NCI-H460 (cell line): ENCODE measurements at regions not wholly inside any gene's neighbourhood (a gene's known extent, or its start where the extent isn't known, plus 50 kb on each side); places are given as distances from the start of the nearest gene placed in this dataset.
"Not testable (repeated sequence)": the region's sequence is repeated elsewhere in the genome, so short reads cannot be mapped to it uniquely, and the experiment has no call there.

Source experiments
- DNase-seq: peaks from one replicate; pipeline ENCODE4 v3.0.0-alpha.2; 2016; ENCODE audit warnings: low read depth; ENCODE audit errors: extremely low read depth

DNA sequence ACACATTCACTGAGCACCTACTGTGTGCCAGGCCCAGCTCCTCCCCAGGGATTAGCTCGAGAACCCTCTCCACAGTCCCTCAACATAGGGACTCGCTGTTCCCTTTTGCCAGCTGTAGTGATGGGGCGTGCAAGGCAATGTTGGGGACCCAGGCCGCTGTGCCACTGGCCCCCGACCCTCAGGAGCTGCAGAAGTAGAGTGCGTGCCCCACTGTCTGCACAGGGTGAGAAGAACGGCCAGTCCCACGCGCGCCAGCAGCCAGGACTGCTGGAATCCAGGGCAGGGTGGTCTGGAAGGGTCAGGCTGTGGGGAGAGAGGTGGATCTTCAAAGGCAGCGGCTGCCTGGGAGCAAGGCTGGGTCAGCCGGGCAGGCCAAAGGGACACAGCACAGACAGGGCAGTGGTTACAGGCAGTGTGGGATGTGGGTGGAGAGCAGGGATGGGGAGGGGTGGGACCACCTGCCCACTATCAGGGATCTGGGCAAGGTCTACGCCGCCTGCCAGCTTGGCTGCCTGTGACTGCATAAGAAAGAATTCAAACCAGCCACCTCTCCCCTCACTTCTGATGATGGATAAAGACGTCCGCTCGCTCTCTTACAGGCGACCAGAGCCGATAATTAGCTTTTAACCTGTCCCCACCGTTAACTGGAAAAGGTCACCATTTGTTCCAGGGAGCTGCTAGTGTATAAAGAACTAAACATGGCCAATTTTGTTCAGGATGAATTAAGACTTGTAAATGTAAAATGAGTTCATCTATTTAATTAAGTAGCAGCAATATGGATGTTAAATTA lies 86.7 kb upstream of the GSE1 start:
- no peak for DNase-seq

DNA sequence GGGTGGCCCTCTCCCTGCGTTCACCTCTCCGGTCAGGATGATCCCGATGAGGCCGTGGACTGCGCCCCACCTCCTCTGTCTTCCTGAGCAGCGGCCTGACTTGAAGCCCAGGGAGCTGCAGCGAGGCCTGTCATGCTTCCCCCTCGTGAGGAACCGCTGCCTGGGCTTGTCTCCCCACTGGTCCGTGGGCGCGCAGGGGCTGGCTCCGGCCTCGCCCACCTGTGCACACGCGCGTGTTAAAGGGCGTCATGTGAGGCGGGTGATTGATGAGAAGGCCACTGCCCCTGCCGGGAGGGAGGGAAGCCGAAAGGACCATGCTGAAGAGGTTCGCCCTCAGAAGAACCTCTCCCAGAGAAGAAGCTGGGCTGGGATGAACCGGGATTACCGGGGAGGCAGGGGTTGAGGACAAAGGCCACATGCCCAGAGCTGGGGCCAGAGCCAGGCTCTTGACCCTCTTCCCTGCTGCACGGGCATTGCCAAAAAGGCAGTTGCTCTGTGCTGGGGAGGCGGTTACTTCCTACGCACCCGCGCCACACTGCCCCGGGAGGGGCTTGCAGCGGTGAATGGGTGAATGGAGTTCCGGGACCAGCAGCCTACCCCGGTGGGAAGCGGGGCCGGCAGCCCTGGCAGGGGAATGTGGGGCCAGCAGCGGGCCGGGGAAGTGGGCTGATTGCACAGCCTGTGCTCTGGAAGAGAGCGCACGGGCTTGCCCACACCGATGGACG lies 85.9 kb upstream of the GSE1 start:
- no peak for DNase-seq

DNA sequence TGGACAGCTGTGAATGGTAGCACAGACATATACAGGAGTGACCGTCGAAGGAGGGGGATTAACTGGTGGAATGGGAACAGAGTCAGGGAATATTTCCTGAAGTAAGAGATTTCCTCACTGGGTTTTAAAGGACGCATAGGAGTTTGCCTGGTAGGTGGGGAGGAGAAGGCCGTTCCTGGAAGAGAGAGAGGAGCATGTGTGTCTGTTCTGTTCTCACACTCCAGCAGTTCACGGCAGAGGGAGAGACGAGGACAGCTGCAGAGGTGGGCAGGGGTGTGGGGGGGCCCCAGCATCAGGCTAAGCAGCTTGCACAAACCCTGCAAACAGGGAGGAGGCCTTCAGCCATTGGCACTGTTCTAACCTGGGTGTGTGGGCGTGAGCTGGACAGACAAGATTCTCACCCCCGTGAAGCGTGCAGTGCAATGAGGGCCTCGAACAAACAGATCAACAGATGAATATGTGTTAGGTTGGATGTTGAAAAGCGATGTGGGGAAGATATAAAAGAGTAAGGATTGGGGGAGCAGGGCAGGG lies 85.3 kb upstream of the GSE1 start:
- no peak for DNase-seq

DNA sequence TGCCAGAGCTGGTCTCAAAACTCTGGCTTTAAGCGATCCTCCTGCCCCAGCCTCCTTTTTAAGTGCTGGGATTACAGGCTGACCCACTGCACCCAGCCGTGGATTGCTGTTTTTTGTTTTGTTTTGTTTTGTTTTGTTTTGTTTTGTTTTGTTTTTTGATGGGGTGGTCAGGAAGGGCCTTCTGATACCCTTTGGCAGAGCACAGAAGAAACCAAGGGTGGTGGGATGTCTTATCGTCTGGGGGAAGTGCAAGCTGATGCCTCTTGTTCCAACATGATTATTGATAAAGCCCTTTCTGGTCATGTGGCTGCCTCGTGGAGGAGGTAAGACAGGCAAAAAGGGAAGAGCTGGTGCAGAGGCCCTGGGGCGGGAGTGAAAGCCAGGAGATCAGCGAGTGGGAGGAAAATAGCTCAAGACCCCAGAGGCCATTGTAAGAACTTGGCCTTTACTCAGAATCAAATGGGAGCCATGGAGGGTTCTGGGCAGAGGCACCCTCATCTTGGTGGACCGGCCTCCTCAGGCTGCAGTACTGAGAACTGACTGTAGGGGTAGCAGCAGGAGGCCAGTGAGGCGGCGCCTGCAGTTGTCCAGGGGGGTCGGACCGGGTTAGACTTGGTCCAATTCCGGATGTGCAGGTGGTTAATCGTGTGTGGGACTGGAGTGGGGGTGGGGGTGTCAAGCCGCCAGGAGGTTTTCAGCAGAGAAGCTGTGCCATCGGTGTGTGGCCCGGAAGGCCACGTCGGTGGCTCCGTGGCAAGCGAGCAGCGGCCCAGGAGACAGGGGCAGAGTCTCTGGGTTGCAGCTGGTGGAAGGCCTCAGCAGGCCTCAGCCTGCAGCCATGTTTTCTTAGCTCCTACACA lies 84.4 kb upstream of the GSE1 start:
- DNase-seq, result no peak

DNA sequence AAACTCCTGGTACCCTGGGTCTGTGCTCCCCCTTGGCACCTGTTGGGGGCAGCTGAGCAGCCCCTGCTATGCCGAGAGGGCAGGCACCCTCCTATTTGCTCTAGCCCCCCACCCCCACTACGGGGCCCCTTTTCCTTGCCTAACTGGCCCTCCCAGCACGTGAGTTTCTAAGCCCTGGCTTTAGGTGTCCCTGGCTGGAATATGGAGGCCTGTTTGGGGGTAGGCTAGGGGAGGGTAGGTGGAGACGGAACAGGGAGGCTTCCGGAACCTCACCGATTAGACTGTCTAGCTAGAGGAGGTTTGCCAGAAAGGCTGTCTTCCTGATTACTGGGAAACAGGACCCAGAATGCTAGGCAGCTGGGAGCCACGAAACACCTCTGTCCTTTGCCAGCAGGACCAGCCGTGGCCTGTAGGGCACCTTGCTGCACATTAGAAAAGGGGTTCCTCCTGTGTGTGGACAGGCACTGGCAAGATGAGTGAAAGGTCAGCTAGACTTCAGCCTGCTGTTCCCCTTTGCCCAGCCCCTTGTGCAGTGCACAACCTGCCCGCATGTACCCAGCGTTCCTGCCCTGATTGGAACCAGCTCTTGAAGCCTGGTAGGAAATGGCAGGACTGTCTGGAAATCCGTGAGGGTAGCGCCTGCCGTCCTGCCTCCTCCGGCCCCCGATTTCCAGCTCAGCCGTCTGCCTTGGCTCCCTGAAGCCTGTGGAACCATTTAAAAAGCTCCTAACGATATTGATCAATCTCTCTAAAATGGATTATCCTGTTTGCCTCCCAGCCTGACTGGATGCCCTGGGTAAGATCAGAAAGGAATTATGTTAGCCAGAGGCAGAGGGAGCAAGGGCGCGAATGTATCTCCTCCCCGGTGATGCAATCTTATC lies 83.4 kb upstream of the GSE1 start:
- DNase-seq, result no peak

DNA sequence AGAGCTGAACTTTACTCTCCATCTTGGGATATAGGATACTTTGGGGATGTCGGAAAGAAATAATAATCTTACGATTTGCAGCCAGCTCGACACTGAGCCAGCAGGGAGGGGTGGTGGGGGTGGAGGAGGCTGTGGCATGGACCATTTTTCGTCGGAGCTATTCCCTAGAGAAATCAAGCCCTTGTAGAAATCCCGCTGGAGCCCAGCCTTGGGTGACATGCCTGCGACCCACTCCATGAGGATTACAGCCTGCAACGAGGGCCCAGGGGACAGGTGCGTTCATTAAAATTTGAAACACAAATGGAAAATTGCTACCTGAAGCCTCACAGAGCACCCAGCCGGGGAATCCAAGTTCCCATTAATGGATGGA lies 82.8 kb upstream of the GSE1 start:
- DNase-seq, result no peak

DNA sequence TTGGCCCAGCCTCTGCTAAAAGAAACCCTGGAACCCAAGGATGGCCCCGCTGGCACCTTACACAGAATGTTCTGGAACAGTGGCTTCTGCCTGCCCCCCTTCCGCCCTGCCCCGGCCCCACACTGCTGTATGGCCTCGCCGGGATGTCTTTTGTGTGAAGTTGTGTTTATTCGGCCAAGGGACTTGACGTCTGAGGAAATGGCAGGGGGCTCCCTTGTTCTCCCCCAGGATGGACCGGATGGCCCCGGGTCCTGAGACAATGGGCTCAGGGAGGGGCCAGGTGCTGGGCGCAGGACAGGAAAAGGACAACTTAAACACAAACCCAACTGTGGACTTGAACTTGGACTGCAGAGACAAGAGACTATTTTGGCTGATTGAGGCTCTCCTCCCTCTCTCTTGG lies 81.6 kb upstream of the GSE1 start:
- DNase-seq, result no peak

DNA sequence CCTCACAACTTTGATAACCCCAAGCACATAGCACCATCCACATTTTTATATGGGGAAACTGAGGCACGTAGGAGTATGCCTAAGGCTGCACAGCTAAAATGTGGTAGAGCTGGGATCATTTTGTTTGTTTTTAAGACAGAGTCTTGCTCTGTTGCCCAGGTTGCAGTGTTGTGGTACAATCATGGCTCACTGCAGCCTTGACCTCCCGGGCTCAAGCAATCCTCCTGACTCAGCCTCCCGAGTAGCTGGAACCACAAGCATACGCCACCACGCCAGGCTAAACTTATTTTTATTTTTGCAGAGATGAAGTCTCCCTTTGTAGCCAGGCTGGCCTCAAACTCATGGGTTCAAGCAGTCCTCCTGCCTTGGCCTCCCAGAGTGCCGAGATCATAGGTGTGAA lies 81.0 kb upstream of the GSE1 start:
- DNase-seq, result no peak

DNA sequence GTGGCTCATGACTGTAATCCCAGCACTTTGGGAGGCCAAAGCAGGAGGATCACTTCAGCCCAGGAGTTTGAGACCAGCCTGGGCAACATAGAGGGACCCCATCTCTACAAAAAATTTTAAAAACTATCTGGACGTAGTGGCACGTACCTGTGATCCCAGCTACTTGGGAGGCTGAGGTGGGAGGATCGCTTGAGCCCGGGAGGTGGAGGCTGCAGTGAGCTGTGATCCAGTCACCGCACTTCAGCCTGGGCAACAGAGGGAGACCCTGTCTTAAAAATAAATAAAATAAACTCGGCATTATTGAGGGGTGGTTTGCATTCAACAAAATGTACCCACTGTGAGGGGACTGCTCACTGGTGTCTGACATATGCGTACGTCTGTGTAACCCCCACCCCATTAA lies 79.5 kb upstream of the GSE1 start:
- DNase-seq, result not testable (repeated sequence)

DNA sequence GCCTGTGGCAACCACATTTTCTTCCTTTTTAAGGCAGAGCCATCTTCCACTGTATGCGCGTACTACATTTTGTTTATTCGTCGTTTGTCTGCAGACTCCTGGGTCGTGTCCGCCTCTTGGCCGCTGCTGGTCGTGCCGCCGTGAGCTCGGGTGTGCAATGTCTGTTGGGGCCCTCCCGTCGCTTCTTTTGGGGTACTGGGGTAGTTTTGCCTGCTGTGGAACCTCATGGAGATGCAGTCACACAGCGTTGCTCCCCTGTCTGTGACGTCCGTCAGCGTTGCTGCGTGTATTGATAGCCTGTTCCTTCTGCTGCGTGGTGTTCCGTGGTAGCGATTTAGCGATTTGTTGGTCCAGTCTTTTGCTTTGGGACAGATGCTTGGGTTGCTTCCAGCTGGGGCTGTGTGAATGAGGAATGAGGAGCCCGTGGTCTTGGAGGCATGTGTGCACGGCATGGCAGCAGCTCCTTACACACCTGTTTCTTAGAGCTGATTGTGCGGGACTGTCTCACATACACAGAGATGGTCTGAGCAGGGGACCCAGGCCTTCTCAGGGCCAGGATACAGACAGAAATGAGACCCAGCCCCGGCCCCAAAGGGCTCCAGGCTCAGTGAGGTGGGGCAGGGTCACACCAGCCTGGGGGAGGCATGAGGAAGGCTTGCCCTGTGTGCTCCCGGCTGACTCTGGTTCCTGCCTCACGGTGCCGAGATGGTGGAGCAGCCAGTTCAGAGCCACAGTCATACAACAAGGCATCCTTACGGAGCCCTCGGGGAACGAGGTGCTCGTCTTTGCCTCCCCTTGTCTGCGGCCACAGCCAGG lies 78.4 kb upstream of the GSE1 start:
- DNase-seq, result no peak

DNA sequence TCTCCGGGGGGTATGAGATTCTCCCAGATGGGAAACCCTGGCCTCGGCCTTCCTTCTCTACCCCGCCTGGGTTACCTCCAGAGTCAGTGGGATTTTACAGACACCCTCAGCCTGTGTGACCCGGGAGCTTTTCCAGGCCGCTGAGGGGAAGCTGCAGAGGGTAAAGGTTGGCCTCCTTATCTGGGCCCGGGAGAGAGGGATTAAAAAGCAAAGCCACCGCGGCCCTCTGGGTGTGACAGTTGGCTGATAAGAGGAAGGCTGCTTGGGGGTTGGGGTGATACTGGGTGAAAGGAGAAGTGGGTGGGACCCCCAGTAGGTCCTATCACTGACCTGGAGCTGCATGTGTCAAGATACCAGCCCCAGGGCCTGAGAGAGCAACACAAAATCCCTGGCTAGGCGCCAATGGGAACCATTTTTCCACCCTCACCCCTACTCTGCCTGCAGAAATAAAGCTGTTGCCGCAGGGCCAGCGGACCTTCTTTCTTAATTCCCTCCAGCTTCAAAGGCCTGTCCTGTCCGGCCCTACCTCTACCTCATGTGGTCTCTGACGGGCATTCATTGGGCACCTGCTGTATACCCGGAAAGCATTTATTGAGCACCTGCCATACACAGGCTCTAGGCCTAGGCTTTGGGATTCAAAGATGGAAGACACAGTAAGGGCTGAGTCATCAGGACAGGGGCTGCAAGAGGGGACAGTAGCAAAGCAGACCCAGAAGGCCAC lies 77.6 kb upstream of the GSE1 start:
- DNase-seq, result no peak

DNA sequence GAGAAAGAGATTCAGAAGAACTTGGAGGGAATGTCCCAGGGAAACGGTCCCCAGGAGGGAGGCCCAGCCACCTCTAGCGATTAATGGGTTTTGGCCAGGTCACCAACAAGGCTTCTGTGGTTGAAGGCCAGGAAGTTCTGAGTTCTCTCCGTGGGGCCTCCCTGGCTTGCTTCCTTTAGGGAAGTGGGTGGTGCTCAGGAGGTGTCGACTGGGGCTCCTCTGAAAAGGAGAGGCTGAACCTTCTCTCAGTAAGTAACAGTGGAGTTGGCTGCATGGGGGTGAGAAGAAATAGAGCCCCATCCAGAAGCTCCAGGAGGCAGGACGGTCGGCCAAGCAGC lies 77.1 kb upstream of the GSE1 start:
- DNase-seq, result no peak

DNA sequence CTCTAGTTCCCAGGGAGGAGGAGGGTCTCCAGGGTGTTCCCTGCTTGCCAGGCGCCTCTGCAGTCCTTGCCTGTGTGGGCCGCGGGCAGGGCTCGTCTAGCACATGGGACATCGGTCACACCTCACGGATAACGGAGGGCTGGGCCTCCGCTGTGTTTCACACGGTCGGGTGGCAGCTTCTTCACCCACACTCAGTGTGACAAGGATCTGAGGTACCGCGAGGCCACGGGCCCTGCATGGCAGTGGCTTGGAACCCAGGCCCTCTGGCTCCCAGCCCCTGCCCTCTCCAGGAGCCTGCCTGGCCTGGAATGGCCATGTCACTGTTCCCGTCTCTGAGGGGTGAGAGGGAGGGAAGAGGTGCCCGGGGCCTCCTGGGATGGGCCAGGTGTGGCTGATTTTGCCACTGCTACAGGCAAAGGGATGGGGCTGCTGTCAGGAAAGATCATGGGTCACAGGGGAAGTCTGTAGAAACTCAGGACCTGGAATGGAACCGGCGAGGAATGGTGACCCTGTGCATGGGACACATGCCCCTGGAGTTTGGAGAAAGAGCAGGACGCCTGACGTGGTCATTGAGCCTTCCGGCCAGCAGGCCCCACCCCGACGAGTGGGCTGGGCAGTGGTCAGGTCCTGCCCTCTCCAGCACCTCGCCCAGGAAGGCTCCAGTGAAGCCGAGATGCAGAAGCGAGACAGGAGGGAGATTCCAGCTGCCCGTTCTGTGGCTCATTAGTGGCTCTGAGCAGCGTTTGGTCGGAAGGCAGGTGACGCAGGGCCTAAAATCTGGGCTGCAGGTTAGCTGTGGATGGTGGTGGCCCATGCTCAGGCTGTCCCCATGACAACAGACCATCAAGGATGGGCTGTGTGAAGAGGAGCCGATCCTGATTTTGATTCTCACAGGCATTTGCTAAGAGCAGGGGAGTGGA lies 76.5 kb upstream of the GSE1 start:
- no peak for DNase-seq

DNA sequence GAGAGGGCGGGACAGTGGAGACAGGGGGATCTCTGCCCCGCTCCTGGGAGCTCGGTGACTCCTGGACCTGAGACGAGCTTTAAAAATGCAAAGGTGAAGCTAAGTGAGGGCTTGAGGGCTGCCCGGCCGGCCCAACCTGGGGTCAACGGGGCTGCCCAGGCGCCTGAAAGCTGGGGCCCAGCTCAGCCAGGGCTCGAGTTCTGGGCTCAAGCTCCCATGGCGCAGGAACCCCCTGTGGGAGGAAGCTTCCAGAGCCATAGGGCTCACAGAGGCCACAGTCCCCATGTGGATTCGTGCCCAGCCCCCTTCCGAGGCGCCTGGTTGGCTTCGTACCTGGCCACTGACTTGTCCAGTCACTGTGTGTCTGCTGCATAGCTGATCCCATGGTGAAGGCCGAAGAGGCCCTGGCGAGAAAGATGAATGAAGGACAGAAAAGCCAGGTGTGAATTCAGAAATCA lies 75.8 kb upstream of the GSE1 start:
- DNase-seq, result no peak

DNA sequence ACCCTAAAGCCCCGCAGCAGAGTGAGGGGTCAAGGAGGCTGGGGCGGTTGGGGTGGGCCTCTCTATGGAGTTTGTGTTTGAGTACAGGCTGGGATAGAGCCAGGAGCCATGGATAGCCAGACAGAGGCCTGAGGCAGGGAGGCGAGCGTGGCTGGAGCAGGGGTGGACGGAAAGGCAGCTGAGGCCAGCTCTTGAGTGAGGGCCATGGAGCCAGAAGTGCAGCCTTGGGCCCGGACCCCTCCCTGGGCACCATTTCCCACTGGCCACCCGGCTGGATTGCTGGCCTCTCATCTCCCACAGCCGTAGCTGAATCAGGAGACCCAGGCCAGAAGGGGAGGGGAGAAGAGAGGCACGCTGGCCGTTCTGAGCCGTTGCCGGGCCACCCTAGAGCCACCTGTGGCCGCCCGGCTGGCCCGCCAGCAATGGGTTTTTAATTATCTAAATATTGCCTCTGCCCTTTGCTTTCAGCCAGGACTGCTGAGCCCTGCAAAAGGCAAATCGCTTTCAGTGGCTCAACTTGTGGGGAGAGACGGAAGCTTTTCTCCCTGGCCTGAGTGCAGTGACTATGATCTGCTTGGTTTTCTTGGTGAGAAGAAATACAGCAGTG lies 75.2 kb upstream of the GSE1 start:
- no peak for DNase-seq

DNA sequence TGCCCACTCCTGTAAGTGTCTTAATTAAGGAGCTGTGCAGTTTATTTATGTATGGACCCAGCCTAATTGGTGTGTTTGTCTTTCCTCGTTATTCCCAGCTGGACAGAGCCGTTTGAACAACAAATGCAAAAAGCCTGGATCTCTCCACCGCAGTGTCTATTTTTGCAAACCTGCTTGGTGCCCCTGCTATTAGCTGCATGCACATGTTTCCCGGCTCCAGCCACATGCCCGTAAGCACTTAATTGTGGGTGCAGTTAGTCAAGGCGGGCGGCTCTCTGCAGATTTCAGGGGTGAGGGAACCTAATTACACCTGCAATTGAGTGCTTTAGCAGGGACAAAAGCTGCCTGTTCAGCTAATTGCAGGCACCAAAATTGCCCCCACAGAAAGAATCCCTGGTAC lies 74.0 kb upstream of the GSE1 start:
- DNase-seq, result no peak

DNA sequence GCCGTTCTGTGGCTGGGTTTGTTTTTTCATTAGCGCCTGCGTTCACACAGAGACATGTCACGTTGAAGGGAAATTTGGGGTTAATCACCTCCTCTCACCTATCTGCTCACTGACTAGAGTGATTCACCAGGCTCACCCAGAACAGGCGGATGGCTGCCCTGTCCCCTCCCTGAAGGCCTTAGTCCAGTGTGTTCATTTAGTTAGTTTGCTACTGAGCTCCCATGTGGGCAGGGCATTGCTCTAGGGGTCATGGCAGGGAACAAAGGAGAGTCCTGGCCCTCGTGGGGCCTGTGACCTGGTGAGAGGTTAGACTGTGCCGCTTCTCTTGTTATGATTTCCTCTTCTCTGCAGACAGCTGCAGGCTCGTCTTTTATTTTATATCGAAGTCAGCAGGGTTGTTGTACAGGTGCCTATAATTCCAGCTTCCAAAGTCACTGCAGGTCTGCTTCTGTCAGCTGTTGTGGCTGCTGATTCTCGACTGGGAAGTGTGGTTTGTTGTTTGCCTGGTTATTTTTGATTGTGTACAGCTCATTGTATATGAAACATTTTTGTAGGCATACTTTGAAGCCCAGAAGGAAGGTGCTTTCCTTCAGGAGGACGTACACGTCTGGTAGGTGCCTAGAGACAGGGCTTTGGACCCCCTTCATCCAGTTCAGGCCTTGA lies 73.4 kb upstream of the GSE1 start:
- DNase-seq, result no peak
